ENCODE measurements at regions not wholly inside any gene's neighbourhood (a gene's known extent, or its start where the extent isn't known, plus 50 kb on each side); places are given as distances from the start of the nearest gene placed in this dataset.

DNA sequence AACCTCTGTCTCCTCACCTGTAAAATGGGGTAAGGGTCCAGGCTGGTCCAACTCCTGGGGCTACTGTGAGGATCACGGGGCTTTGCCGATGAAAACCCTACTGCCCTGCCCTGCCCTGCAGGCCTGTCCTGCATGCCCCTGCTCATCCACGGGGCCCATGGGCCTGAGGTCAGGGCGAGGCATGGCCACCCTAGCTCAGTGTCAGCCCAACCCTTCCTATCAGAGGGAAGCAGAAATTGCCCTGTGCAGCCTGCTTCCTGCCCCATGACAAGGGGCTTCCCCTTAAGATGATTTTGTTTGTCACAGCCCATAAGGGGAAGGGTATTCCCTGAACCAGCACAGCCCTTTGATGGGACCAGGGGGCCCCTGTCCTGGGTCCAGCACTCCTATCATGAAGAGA, 353.6 kb upstream of the ID2 start:
- Histone ChIP-seq H3K27ac (ENCODE audit: low read depth, low read length) (no peak overlapping the region), H3K4me1 (ENCODE audit: control insufficient read depth, low read length) (no peaks in the 10 kb centered on the region), H3K36me3 (ENCODE audit: control insufficient read depth, low read length) (no peaks in the 10 kb centered on the region), H3K79me2 (ENCODE audit: control insufficient read depth, low read length) (no peaks in the 10 kb centered on the region), H3K4me3 (ENCODE audit: low read length) (no peak overlapping the region), H3K9me3 (ENCODE audit: control insufficient read depth, insufficient read depth, low read length) (no peaks in the 10 kb centered on the region), H4K20me1 (ENCODE audit: control insufficient read depth, insufficient read depth, low read depth, low read length) (no peaks in the 10 kb centered on the region), H3K4me2 (ENCODE audit: low read length) (no peak overlapping the region), H3K9me2 (replicated peaks; ENCODE audit: control insufficient read depth, low read length) (no peaks in the 10 kb centered on the region), H3K27me3 (ENCODE audit: control insufficient read depth, low read length) (no peaks in the 10 kb centered on the region), H3F3A (ENCODE audit: control insufficient read depth, insufficient read depth) (no peaks in the 10 kb centered on the region)
- TF ChIP-seq EZH2phosphoT487 (IDR thresholded peaks at IDR 0.05; ENCODE audit: borderline replicate concordance, low read length) (no peak), CTCF (IDR thresholded peaks at IDR 0.05; ENCODE audit: low read depth, low read length, poor library complexity, severe bottlenecking) (no peak)

- H3K27ac ChIP-seq (ENCODE audit: low read depth, low read length), result no peak overlapping the region
- H3K9me3 ChIP-seq (ENCODE audit: control insufficient read depth, insufficient read depth, low read length), result no peaks in the 10 kb centered on the region
- no peak overlapping the region for H3K4me2 ChIP-seq (ENCODE audit: low read length)
- H3K4me1 ChIP-seq (ENCODE audit: control insufficient read depth, low read length), result no peaks in the 10 kb centered on the region
- H3K4me3 ChIP-seq (ENCODE audit: low read length), result no peak overlapping the region
- TF ChIP-seq CTCF (IDR thresholded peaks at IDR 0.05; ENCODE audit: low read depth, low read length, poor library complexity, severe bottlenecking) (no peak), EZH2phosphoT487 (IDR thresholded peaks at IDR 0.05; ENCODE audit: borderline replicate concordance, low read length) (no peak)
- no peaks in the 10 kb centered on the region for H3K27me3 ChIP-seq (ENCODE audit: control insufficient read depth, low read length)
- no peaks in the 10 kb centered on the region for H4K20me1 ChIP-seq (ENCODE audit: control insufficient read depth, insufficient read depth, low read depth, low read length)
- no peaks in the 10 kb centered on the region for H3K9me2 ChIP-seq (replicated peaks; ENCODE audit: control insufficient read depth, low read length)
- no peaks in the 10 kb centered on the region for H3F3A ChIP-seq (ENCODE audit: control insufficient read depth, insufficient read depth)
- H3K36me3 ChIP-seq (ENCODE audit: control insufficient read depth, low read length), result no peaks in the 10 kb centered on the region
- H3K79me2 ChIP-seq (ENCODE audit: control insufficient read depth, low read length), result no peaks in the 10 kb centered on the region
Observed at GRCh38 chr2:8329660-8330622, 351.9 kb upstream of the ID2 start.

GRCh38 chr2:8331068-8331467, 350.8 kb upstream of the ID2 start:
- Histone ChIP-seq H3K79me2 (ENCODE audit: control insufficient read depth, low read length) (no peaks in the 10 kb centered on the region), H3K27ac (ENCODE audit: low read depth, low read length) (no peak overlapping the region), H3K9me3 (ENCODE audit: control insufficient read depth, insufficient read depth, low read length) (no peaks in the 10 kb centered on the region), H3K4me2 (ENCODE audit: low read length) (no peak overlapping the region), H4K20me1 (ENCODE audit: control insufficient read depth, insufficient read depth, low read depth, low read length) (no peaks in the 10 kb centered on the region), H3F3A (ENCODE audit: control insufficient read depth, insufficient read depth) (no peaks in the 10 kb centered on the region), H3K4me3 (ENCODE audit: low read length) (no peak overlapping the region), H3K4me1 (ENCODE audit: control insufficient read depth, low read length) (no peaks in the 10 kb centered on the region), H3K36me3 (ENCODE audit: control insufficient read depth, low read length) (no peaks in the 10 kb centered on the region), H3K9me2 (replicated peaks; ENCODE audit: control insufficient read depth, low read length) (no peaks in the 10 kb centered on the region), H3K27me3 (ENCODE audit: control insufficient read depth, low read length) (no peaks in the 10 kb centered on the region)
- no peak for TF ChIP-seq CTCF (IDR thresholded peaks at IDR 0.05; ENCODE audit: low read depth, low read length, poor library complexity, severe bottlenecking)
- TF ChIP-seq EZH2phosphoT487 (IDR thresholded peaks at IDR 0.05; ENCODE audit: borderline replicate concordance, low read length), result no peak

Data from DOHH2 (cell line).